ENCODE measurements at regions not wholly inside any gene's neighbourhood (a gene's known extent, or its start where the extent isn't known, plus 50 kb on each side); places are given as distances from the start of the nearest gene placed in this dataset.

- H3K36me3 ChIP-seq (ENCODE audit: control insufficient read depth in 2 of 2, insufficient read depth in 2 of 2, low read length in 1 of 2) = no peaks in the 10 kb centered on the region
- no peaks in the 10 kb centered on the region for H3K27me3 ChIP-seq (ENCODE audit: control insufficient read depth in 1 of 2, insufficient read depth in 2 of 2, low read length in 2 of 2)
- no peaks in the 10 kb centered on the region for H3K4me1 ChIP-seq (ENCODE audit: control insufficient read depth in 2 of 2, insufficient read depth in 2 of 2, low read length in 1 of 2)
- H3K9me3 ChIP-seq (ENCODE audit: control insufficient read depth in 2 of 2, insufficient read depth in 1 of 2, low read depth in 1 of 2, low read length in 1 of 2) = no peaks in the 10 kb centered on the region
- no peak overlapping the region for H3K27ac ChIP-seq (ENCODE audit: low read depth in 2 of 2, low read length in 1 of 2)
- H3K4me3 ChIP-seq (ENCODE audit: low read depth in 1 of 2, low read length in 2 of 2) = no peak overlapping the region
These were observed 205.7 kb downstream of the DSEL start for GRCh38 chr18:67310826-67311225.

GRCh38 chr18:67308819-67309218, 207.7 kb downstream of the DSEL start:
- Histone ChIP-seq H3K27ac (ENCODE audit: low read depth in 2 of 2, low read length in 1 of 2) (no peak overlapping the region), H3K36me3 (ENCODE audit: control insufficient read depth in 2 of 2, insufficient read depth in 2 of 2, low read length in 1 of 2) (no peaks in the 10 kb centered on the region), H3K9me3 (ENCODE audit: control insufficient read depth in 2 of 2, insufficient read depth in 1 of 2, low read depth in 1 of 2, low read length in 1 of 2) (no peaks in the 10 kb centered on the region), H3K27me3 (ENCODE audit: control insufficient read depth in 1 of 2, insufficient read depth in 2 of 2, low read length in 2 of 2) (no peaks in the 10 kb centered on the region), H3K4me3 (ENCODE audit: low read depth in 1 of 2, low read length in 2 of 2) (no peak overlapping the region), H3K4me1 (ENCODE audit: control insufficient read depth in 2 of 2, insufficient read depth in 2 of 2, low read length in 1 of 2) (no peaks in the 10 kb centered on the region)
- 74 to 76% methylated on average over 4 of the region's 4 CpGs for WGBS, 2 donors

- Histone ChIP-seq H3K27me3 (ENCODE audit: control insufficient read depth in 1 of 2, insufficient read depth in 2 of 2, low read length in 2 of 2) (no peaks in the 10 kb centered on the region), H3K36me3 (ENCODE audit: control insufficient read depth in 2 of 2, insufficient read depth in 2 of 2, low read length in 1 of 2) (no peaks in the 10 kb centered on the region), H3K27ac (ENCODE audit: low read depth in 2 of 2, low read length in 1 of 2) (no peak overlapping the region), H3K4me1 (ENCODE audit: control insufficient read depth in 2 of 2, insufficient read depth in 2 of 2, low read length in 1 of 2) (no peaks in the 10 kb centered on the region), H3K4me3 (ENCODE audit: low read depth in 1 of 2, low read length in 2 of 2) (no peak overlapping the region), H3K9me3 (ENCODE audit: control insufficient read depth in 2 of 2, insufficient read depth in 1 of 2, low read depth in 1 of 2, low read length in 1 of 2) (peaks cover 0 to 4% of the 10 kb centered on the region in 2 donors)
- 83 to 90% methylated on average over 3 of the region's 3 CpGs for WGBS, 2 donors
These were observed 211.1 kb downstream of the DSEL start for GRCh38 chr18:67305466-67305865.

GRCh38 chr18:67302043-67302442, 214.5 kb downstream of the DSEL start:
- no peaks in the 10 kb centered on the region for H3K4me1 ChIP-seq (ENCODE audit: control insufficient read depth in 2 of 2, insufficient read depth in 2 of 2, low read length in 1 of 2)
- WGBS, 2 donors = 29 to 34% methylated on average over 1 of the region's 1 CpG

GRCh38 chr18:67301592-67301991, 214.9 kb downstream of the DSEL start:
- peaks cover 2 to 7% of the 10 kb centered on the region in 2 donors for H3K9me3 ChIP-seq (ENCODE audit: control insufficient read depth in 2 of 2, insufficient read depth in 1 of 2, low read depth in 1 of 2, low read length in 1 of 2)
- WGBS, 2 donors = 60 to 75% methylated on average over 1 of the region's 1 CpG
- no peaks in the 10 kb centered on the region for H3K4me1 ChIP-seq (ENCODE audit: control insufficient read depth in 2 of 2, insufficient read depth in 2 of 2, low read length in 1 of 2)
- H3K27me3 ChIP-seq (ENCODE audit: control insufficient read depth in 1 of 2, insufficient read depth in 2 of 2, low read length in 2 of 2) = no peaks in the 10 kb centered on the region
- H3K36me3 ChIP-seq (ENCODE audit: control insufficient read depth in 2 of 2, insufficient read depth in 2 of 2, low read length in 1 of 2) = no peaks in the 10 kb centered on the region
- H3K4me3 ChIP-seq (ENCODE audit: low read depth in 1 of 2, low read length in 2 of 2) = no peak overlapping the region
- no peak overlapping the region for H3K27ac ChIP-seq (ENCODE audit: low read depth in 2 of 2, low read length in 1 of 2)

More at GRCh38 chr18:67302043-67302442, 214.5 kb downstream of the DSEL start:
- H3K27me3 ChIP-seq (ENCODE audit: control insufficient read depth in 1 of 2, insufficient read depth in 2 of 2, low read length in 2 of 2) = no peaks in the 10 kb centered on the region
- H3K36me3 ChIP-seq (ENCODE audit: control insufficient read depth in 2 of 2, insufficient read depth in 2 of 2, low read length in 1 of 2) = no peaks in the 10 kb centered on the region
- peaks cover 2 to 7% of the 10 kb centered on the region in 2 donors for H3K9me3 ChIP-seq (ENCODE audit: control insufficient read depth in 2 of 2, insufficient read depth in 1 of 2, low read depth in 1 of 2, low read length in 1 of 2)
- H3K27ac ChIP-seq (ENCODE audit: low read depth in 2 of 2, low read length in 1 of 2) = no peak overlapping the region
- no peak overlapping the region for H3K4me3 ChIP-seq (ENCODE audit: low read depth in 1 of 2, low read length in 2 of 2)

- H3K36me3 ChIP-seq (ENCODE audit: control insufficient read depth in 2 of 2, insufficient read depth in 2 of 2, low read length in 1 of 2) = no peaks in the 10 kb centered on the region
- no peak overlapping the region for H3K27ac ChIP-seq (ENCODE audit: low read depth in 2 of 2, low read length in 1 of 2)
- 94% methylated on average over 4 of the region's 4 CpGs for WGBS, 2 donors
- no peaks in the 10 kb centered on the region for H3K4me1 ChIP-seq (ENCODE audit: control insufficient read depth in 2 of 2, insufficient read depth in 2 of 2, low read length in 1 of 2)
- peaks cover 2 to 7% of the 10 kb centered on the region in 2 donors for H3K9me3 ChIP-seq (ENCODE audit: control insufficient read depth in 2 of 2, insufficient read depth in 1 of 2, low read depth in 1 of 2, low read length in 1 of 2)
- H3K27me3 ChIP-seq (ENCODE audit: control insufficient read depth in 1 of 2, insufficient read depth in 2 of 2, low read length in 2 of 2) = no peaks in the 10 kb centered on the region
- H3K4me3 ChIP-seq (ENCODE audit: low read depth in 1 of 2, low read length in 2 of 2) = no peak overlapping the region
These were observed 216.0 kb downstream of the DSEL start for GRCh38 chr18:67300498-67300897.

- WGBS, 2 donors = 76 to 78% methylated on average over 3 of the region's 3 CpGs
- no peaks in the 10 kb centered on the region for H3K36me3 ChIP-seq (ENCODE audit: control insufficient read depth in 2 of 2, insufficient read depth in 2 of 2, low read length in 1 of 2)
- no peaks in the 10 kb centered on the region for H3K27me3 ChIP-seq (ENCODE audit: control insufficient read depth in 1 of 2, insufficient read depth in 2 of 2, low read length in 2 of 2)
- H3K27ac ChIP-seq (ENCODE audit: low read depth in 2 of 2, low read length in 1 of 2) = no peak overlapping the region
- H3K4me3 ChIP-seq (ENCODE audit: low read depth in 1 of 2, low read length in 2 of 2) = no peak overlapping the region
- H3K9me3 ChIP-seq (ENCODE audit: control insufficient read depth in 2 of 2, insufficient read depth in 1 of 2, low read depth in 1 of 2, low read length in 1 of 2) = no peaks in the 10 kb centered on the region
- no peaks in the 10 kb centered on the region for H3K4me1 ChIP-seq (ENCODE audit: control insufficient read depth in 2 of 2, insufficient read depth in 2 of 2, low read length in 1 of 2)
These were observed 223.7 kb downstream of the DSEL start for GRCh38 chr18:67292814-67293213.

GRCh38 chr18:67290421-67290820, 226.1 kb downstream of the DSEL start:
- 69 to 82% methylated on average over 4 of the region's 4 CpGs for WGBS, 2 donors
- H3K9me3 ChIP-seq (ENCODE audit: control insufficient read depth in 2 of 2, insufficient read depth in 1 of 2, low read depth in 1 of 2, low read length in 1 of 2) = no peaks in the 10 kb centered on the region
- no peaks in the 10 kb centered on the region for H3K36me3 ChIP-seq (ENCODE audit: control insufficient read depth in 2 of 2, insufficient read depth in 2 of 2, low read length in 1 of 2)
- no peaks in the 10 kb centered on the region for H3K4me1 ChIP-seq (ENCODE audit: control insufficient read depth in 2 of 2, insufficient read depth in 2 of 2, low read length in 1 of 2)
- no peak overlapping the region for H3K4me3 ChIP-seq (ENCODE audit: low read depth in 1 of 2, low read length in 2 of 2)
- no peak overlapping the region for H3K27ac ChIP-seq (ENCODE audit: low read depth in 2 of 2, low read length in 1 of 2)
- H3K27me3 ChIP-seq (ENCODE audit: control insufficient read depth in 1 of 2, insufficient read depth in 2 of 2, low read length in 2 of 2) = no peaks in the 10 kb centered on the region

GRCh38 chr18:67285583-67285982, 230.9 kb downstream of the DSEL start:
- Histone ChIP-seq H3K27me3 (ENCODE audit: control insufficient read depth in 1 of 2, insufficient read depth in 2 of 2, low read length in 2 of 2) (no peaks in the 10 kb centered on the region), H3K9me3 (ENCODE audit: control insufficient read depth in 2 of 2, insufficient read depth in 1 of 2, low read depth in 1 of 2, low read length in 1 of 2) (no peaks in the 10 kb centered on the region), H3K27ac (ENCODE audit: low read depth in 2 of 2, low read length in 1 of 2) (no peak overlapping the region), H3K36me3 (ENCODE audit: control insufficient read depth in 2 of 2, insufficient read depth in 2 of 2, low read length in 1 of 2) (no peaks in the 10 kb centered on the region), H3K4me1 (ENCODE audit: control insufficient read depth in 2 of 2, insufficient read depth in 2 of 2, low read length in 1 of 2) (no peaks in the 10 kb centered on the region), H3K4me3 (ENCODE audit: low read depth in 1 of 2, low read length in 2 of 2) (no peak overlapping the region)
- 80 to 94% methylated on average over 2 of the region's 2 CpGs for WGBS, 2 donors

- H3K4me3 ChIP-seq (ENCODE audit: low read depth in 1 of 2, low read length in 2 of 2) = no peak overlapping the region
- H3K36me3 ChIP-seq (ENCODE audit: control insufficient read depth in 2 of 2, insufficient read depth in 2 of 2, low read length in 1 of 2) = no peaks in the 10 kb centered on the region
- H3K27me3 ChIP-seq (ENCODE audit: control insufficient read depth in 1 of 2, insufficient read depth in 2 of 2, low read length in 2 of 2) = no peaks in the 10 kb centered on the region
- no peaks in the 10 kb centered on the region for H3K9me3 ChIP-seq (ENCODE audit: control insufficient read depth in 2 of 2, insufficient read depth in 1 of 2, low read depth in 1 of 2, low read length in 1 of 2)
- H3K4me1 ChIP-seq (ENCODE audit: control insufficient read depth in 2 of 2, insufficient read depth in 2 of 2, low read length in 1 of 2) = no peaks in the 10 kb centered on the region
- H3K27ac ChIP-seq (ENCODE audit: low read depth in 2 of 2, low read length in 1 of 2) = no peak overlapping the region
These were observed 233.7 kb downstream of the DSEL start for GRCh38 chr18:67282796-67283195.

All from esophagus (tissue), 2 donors.